ENCODE measurements at regions not wholly inside any gene's neighbourhood (a gene's known extent, or its start where the extent isn't known, plus 50 kb on each side); places are given as distances from the start of the nearest gene placed in this dataset.

DNA sequence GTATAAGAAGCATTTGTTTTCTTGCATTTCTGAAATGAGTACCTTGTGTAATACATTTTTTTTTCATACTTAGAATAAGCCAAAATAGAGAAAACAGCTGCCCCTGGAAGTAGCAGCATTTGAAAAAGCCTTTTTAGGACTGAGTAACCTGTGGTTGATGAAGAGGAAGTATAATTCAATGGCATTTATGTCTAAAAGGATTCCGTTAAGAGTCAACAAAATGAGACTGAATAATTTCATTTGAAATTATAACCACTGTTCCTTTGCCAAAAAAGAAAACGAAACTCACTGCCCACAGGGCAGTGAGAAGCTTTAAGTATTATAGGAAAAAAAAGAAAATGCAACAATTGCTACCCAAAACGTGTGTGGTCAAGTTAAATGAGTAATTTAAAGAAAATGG lies 705.6 kb upstream of the PHF14 start:
- no peak overlapping the region for H3K4me3 ChIP-seq (ENCODE audit: low read depth, low read length)
- TF ChIP-seq, protein P1, sequence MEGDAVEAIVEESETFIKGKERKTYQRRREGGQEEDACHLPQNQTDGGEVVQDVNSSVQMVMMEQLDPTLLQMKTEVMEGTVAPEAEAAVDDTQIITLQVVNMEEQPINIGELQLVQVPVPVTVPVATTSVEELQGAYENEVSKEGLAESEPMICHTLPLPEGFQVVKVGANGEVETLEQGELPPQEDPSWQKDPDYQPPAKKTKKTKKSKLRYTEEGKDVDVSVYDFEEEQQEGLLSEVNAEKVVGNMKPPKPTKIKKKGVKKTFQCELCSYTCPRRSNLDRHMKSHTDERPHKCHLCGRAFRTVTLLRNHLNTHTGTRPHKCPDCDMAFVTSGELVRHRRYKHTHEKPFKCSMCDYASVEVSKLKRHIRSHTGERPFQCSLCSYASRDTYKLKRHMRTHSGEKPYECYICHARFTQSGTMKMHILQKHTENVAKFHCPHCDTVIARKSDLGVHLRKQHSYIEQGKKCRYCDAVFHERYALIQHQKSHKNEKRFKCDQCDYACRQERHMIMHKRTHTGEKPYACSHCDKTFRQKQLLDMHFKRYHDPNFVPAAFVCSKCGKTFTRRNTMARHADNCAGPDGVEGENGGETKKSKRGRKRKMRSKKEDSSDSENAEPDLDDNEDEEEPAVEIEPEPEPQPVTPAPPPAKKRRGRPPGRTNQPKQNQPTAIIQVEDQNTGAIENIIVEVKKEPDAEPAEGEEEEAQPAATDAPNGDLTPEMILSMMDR (conservative IDR thresholded peaks at IDR 0.05; ENCODE audit: low read depth, low read length): no peak
- DNase-seq (ENCODE audit: low read depth): no peak

DNA sequence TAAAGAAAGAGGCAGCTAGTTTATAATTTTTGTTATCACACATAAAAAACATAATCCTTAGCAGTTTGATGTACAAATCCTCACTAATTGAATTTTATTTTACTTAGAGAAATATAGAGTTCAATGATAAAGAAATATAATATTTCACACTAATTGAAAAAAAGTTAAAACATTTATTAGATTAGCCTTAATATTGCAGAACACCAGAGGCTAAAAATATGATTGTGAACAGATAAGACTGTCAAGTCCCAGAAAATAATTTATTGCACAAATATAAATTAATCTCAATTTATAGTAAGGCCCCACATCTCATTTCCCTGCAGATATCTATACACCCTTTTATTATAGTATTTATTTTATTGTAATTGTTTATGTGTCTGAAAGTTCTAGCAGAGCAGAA lies 690.8 kb upstream of the PHF14 start:
- no peak overlapping the region for H3K4me3 ChIP-seq (ENCODE audit: low read depth, low read length)
- TF ChIP-seq, protein P1 (conservative IDR thresholded peaks at IDR 0.05; ENCODE audit: low read depth, low read length): no peak
- DNase-seq (ENCODE audit: low read depth): no peak

DNA sequence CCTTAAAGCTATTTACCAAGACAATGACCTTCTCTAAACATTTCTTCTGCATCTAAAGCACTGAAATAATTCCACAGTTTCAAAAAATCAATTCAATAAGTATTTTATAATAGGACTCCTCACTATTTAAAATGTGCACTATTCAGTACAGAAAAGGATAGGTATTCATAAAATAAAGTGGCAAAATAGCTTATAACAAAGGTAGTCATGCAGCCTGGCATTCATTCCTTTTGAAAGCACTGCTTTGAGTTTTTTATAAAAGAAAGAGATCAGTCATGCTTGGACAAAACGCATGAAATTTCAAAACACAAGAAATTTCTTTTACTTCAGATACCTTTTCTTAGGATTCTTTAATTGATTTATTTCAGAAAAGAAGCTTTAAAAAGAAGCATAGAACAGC lies 689.7 kb upstream of the PHF14 start:
- TF ChIP-seq, protein P1 (conservative IDR thresholded peaks at IDR 0.05; ENCODE audit: low read depth, low read length): no peak
- no peak for DNase-seq (ENCODE audit: low read depth)
- no peak overlapping the region for H3K4me3 ChIP-seq (ENCODE audit: low read depth, low read length)

DNA sequence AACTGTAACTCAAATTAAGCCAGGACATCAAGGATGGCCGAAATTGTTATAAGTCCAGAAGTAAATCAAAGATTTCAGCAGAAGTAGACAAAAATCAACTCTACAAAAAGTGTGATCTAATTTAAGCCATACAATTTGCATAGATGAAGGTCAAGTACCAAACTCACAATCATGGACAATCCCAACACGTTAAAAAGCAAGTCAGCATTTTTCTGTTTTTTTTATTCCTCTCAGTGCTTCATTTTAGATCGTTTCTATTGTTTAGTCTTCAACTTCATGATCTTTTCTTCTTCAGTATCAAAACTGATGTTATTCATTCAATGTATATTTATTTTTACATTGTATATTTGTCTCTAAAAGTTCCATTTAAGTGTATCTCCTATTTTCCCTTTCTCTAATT lies 674.3 kb upstream of the PHF14 start:
- TF ChIP-seq, protein P1 (conservative IDR thresholded peaks at IDR 0.05; ENCODE audit: low read depth, low read length): no peak
- DNase-seq (ENCODE audit: low read depth): no peak
- no peak overlapping the region for H3K4me3 ChIP-seq (ENCODE audit: low read depth, low read length)

DNA sequence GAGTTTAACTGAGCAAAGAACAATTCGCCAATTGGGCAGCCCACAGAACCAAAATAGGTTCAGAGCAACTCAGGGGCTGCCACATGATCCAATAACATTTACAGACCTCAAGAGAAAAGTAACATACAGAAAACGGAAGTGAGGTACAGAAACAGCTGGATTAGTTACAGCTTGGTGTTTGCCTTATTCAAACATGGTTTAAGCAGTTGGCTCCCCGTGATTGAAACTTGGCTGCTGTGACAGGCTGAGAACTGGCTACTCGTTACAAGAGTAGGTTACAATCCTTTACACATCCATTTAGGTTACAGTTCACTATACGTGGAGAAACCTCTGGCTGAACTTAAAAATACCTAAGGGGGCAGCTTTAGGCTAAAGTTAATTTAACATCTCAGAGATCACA lies 673.1 kb upstream of the PHF14 start:
- no peak overlapping the region for H3K4me3 ChIP-seq (ENCODE audit: low read depth, low read length)
- no peak for DNase-seq (ENCODE audit: low read depth)
- TF ChIP-seq, protein P1 (conservative IDR thresholded peaks at IDR 0.05; ENCODE audit: low read depth, low read length): no peak

DNA sequence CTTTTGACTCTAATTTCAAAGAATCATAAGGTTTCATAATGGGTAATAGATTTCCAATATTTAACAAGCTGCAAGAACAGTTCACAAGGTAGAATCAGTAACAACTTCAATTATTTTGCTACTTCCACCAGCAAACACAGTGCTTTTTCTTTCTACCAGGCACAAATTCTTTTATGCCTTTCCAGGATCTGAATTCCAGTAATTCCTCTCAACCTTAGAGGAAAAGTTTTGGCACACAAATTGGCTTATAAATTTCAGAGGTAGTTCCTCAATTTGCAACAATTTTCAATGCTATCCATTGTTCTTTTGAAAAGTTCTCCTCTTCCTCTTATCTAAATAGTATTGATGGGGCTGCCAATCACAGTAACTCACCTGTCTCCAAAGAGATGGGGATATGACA lies 665.4 kb upstream of the PHF14 start:
- no peak overlapping the region for H3K4me3 ChIP-seq (ENCODE audit: low read depth, low read length)
- TF ChIP-seq, protein P1 (conservative IDR thresholded peaks at IDR 0.05; ENCODE audit: low read depth, low read length): no peak
- no peak for DNase-seq (ENCODE audit: low read depth)

DNA sequence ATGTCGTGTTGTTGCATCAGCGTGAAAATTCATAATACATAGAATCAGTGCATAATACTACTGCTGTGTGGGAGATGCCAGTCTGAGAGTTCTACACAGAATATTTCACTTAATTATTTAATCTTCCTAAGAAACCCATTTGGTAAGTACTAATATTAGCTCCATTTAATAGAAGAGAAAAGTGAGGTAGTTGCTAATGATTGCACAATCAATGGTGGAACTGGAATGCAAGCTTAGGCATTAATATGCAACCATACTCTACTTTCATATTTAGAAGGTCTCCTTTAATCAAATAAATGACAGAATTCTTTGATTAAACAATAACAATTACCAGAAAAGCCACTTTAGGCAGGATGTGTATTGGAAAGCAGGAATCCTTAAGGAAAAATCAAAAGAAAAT lies 660.7 kb upstream of the PHF14 start:
- TF ChIP-seq, protein P1 (conservative IDR thresholded peaks at IDR 0.05; ENCODE audit: low read depth, low read length): no peak
- no peak overlapping the region for H3K4me3 ChIP-seq (ENCODE audit: low read depth, low read length)
- DNase-seq (ENCODE audit: low read depth): no peak

Measured in choroid plexus epithelial cell (primary cell).